ENCODE measurements at regions not wholly inside any gene's neighbourhood (a gene's known extent, or its start where the extent isn't known, plus 50 kb on each side); places are given as distances from the start of the nearest gene placed in this dataset.

GRCh38 chr11:15896530-15896929, 459.8 kb downstream of the SOX6 start:
- no peak for TF ChIP-seq CTCF (IDR thresholded peaks at IDR 0.05)
- no peak for TF ChIP-seq POLR2A (IDR thresholded peaks at IDR 0.05)
